HepG2 (cell line): ENCODE measurements at regions not wholly inside any gene's neighbourhood (a gene's known extent, or its start where the extent isn't known, plus 50 kb on each side); places are given as distances from the start of the nearest gene placed in this dataset.

ENCODE experiments used
- AFF4 ChIP-seq: sonication (generic); formaldehyde crosslinking; IDR thresholded peaks from 2 replicates; pipeline ENCODE4 v1.4.0; 2020; ENCODE audit warnings: missing genetic modification reagents
- CTCF ChIP-seq: sonication (generic); formaldehyde crosslinking; IDR thresholded peaks from 2 replicates; pipeline ENCODE4 v1.5.0; 2020; ENCODE audit warnings: mild to moderate bottlenecking, missing genetic modification reagents, moderate library complexity
- EP300 ChIP-seq, 3 experiments: sonication (generic) in 1 of 3; formaldehyde crosslinking in 1 of 3; IDR thresholded peaks; 2 replicates each; pipeline versions ENCODE4 v1.5.1 to v1.6.1; 2011 to 2020; ENCODE audit warnings: low read depth in 2 of 3, low read length in 2 of 3, borderline replicate concordance in 1 of 3, improper control_type of control experiment in 1 of 3, mild to moderate bottlenecking in 1 of 3, missing genetic modification reagents in 1 of 3, moderate library complexity in 1 of 3
- PCBP1 ChIP-seq: fragments of 200-400 bp; formaldehyde crosslinking; IDR thresholded peaks from 2 replicates; pipeline ENCODE4 v1.6.1; 2017; ENCODE audit warnings: mild to moderate bottlenecking, low read depth, low read length, borderline replicate concordance
- ZNF883 ChIP-seq: sonication (generic); formaldehyde crosslinking; IDR thresholded peaks from 2 replicates; pipeline ENCODE4 v1.5.1; 2020; ENCODE audit warnings: mild to moderate bottlenecking, missing genetic modification reagents; ENCODE audit errors: not compliant biosample characterization

- TF ChIP-seq EP300 (IDR thresholded peaks at IDR 0.05; ENCODE audit: low read depth in 2 of 2, low read length in 2 of 2) = no peak
- no peak for TF ChIP-seq EP300 (CRISPR knock-in tag; IDR thresholded peaks at IDR 0.05; ENCODE audit: borderline replicate concordance)
- no peak for TF ChIP-seq PCBP1
- no peak for TF ChIP-seq AFF4 (CRISPR knock-in tag)
- TF ChIP-seq CTCF = no peak
- no peak for TF ChIP-seq ZNF883 (CRISPR knock-in tag)
Observed at GRCh38 chr10:2121315-2121714, 384.0 kb upstream of the ADARB2 start.
